Adrenal gland (tissue), 9 donors: ENCODE measurements at regions not wholly inside any gene's neighbourhood (a gene's known extent, or its start where the extent isn't known, plus 50 kb on each side); places are given as distances from the start of the nearest gene placed in this dataset.

ENCODE experiments used
- DNase-seq, 7 donors: peaks; one replicate each; pipeline ENCODE4 v3.0.0-alpha.2; 2019 to 2020
- H3K27ac ChIP-seq, 5 donors: fragments of 200-600 bp; sonication (generic) in 4 of 5; 1 replicate in 3 of 5; 2 replicates in 2 of 5; pipeline versions ENCODE4 v1.5.1 to v1.8.0; 2016 to 2020; ENCODE audit warnings: mild to moderate bottlenecking in 1 of 5
- H3K27me3 ChIP-seq: fragments of 200-600 bp; 2 replicates; pipeline ENCODE4 v1.8.0; 2021
- H3K36me3 ChIP-seq, 2 donors: fragments of 200-600 bp; replicated peaks in 1 of 2; 1 replicate in 1 of 2; 2 replicates in 1 of 2; pipeline versions ENCODE4 v1.5.1 to v1.8.0; 2018 to 2022
- H3K4me1 ChIP-seq, 2 donors: fragments of 200-600 bp; replicated peaks in 1 of 2; 1 replicate in 1 of 2; 2 replicates in 1 of 2; pipeline versions ENCODE4 v1.5.1 to v1.8.0; 2018 to 2021
- H3K4me3 ChIP-seq, 4 donors: fragments of 200-600 bp; sonication (generic) in 3 of 4; one replicate each; pipeline ENCODE4 v1.5.1; 2016 to 2018
- H3K9me3 ChIP-seq, 3 donors: fragments of 200-600 bp; sonication (generic) in 1 of 3; replicated peaks in 1 of 3; 1 replicate in 2 of 3; 2 replicates in 1 of 3; pipeline versions ENCODE4 v1.5.1 to v1.8.0; 2016 to 2021
- POLR2A ChIP-seq, 2 donors: fragments of 450-650 bp; IDR thresholded peaks; one replicate each; pipeline ENCODE4 v1.6.1; 2017; ENCODE audit warnings: antibody characterized with exemption in 2 of 2, mild to moderate bottlenecking in 2 of 2, moderate library complexity in 1 of 2
- WGBS, 4 donors: extraction: QIAGEN DNeasy Blood & Tissue Kit in 2 of 4; methylation state at CpG; one replicate each; pipeline versions ENCODE4 v1.1.5 to v1.1.7; 2013 to 2017; 5-methylcytosine and 5-hydroxymethylcytosine counted together
- intact Hi-C, 2 donors: fragments of 100-400 bp; cut with DNase I; formaldehyde crosslinking; loops; one replicate each; pipeline versions ENCODE4 v1.14.1 to v1.15.0; 2022 to 2023
- TF ChIP-seq, protein P1 (sequence below), 6 experiments: fragments of 450-650 bp in 4 of 6; fragments of 200-600 bp in 2 of 6; sonication (generic) in 1 of 6; IDR thresholded peaks; 1 replicate in 5 of 6; 2 replicates in 1 of 6; pipeline versions ENCODE4 v1.5.1 to v1.8.0; 2016 to 2021; ENCODE audit warnings: antibody characterized with exemption in 6 of 6, mild to moderate bottlenecking in 2 of 6, moderate library complexity in 1 of 6
- donor health status: healthy with polysubstance abuse.
- donor health status: Bipolar disorder and iron deficiency.
- donor health status: DM: yes; HTN: yes; CAD: no.
- donor health status: DM: no; HTN: no; CAD: no.
- donor health status: DM: no; HTN: no; CAD: no.

DNA sequence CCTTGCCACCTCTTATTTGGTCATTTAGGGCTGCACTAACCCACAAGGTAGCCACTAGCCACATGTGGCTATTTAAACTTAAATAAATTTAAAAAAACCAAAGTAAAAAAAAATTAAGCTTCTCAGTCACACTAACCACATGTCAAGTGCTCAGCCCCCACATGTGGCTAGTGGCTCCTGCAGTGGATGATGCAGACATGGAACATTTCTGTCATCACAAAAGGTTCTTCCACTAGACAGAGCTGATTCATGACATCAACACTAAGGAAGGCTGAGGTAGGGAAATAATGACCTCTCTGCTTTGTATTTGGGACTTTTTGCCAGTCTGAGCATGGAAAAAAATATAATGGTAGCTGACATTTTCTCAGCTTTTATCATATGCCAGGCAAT, 173.0 kb upstream of the FERMT1 start:
- TF ChIP-seq, protein P1, sequence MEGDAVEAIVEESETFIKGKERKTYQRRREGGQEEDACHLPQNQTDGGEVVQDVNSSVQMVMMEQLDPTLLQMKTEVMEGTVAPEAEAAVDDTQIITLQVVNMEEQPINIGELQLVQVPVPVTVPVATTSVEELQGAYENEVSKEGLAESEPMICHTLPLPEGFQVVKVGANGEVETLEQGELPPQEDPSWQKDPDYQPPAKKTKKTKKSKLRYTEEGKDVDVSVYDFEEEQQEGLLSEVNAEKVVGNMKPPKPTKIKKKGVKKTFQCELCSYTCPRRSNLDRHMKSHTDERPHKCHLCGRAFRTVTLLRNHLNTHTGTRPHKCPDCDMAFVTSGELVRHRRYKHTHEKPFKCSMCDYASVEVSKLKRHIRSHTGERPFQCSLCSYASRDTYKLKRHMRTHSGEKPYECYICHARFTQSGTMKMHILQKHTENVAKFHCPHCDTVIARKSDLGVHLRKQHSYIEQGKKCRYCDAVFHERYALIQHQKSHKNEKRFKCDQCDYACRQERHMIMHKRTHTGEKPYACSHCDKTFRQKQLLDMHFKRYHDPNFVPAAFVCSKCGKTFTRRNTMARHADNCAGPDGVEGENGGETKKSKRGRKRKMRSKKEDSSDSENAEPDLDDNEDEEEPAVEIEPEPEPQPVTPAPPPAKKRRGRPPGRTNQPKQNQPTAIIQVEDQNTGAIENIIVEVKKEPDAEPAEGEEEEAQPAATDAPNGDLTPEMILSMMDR (IDR thresholded peaks at IDR 0.05), result no peak
- TF ChIP-seq POLR2A (IDR thresholded peaks at IDR 0.05), result no peak
- Histone ChIP-seq H3K36me3 (no peaks in the 10 kb centered on the region), H3K27ac (no peak overlapping the region), H3K27me3 (no peaks in the 10 kb centered on the region), H3K4me1 (no peaks in the 10 kb centered on the region), H3K9me3 (no peaks in the 10 kb centered on the region), H3K4me3 (no peak overlapping the region)
- DNase-seq, result no peak
- intact Hi-C loops, result no loop called here

DNA sequence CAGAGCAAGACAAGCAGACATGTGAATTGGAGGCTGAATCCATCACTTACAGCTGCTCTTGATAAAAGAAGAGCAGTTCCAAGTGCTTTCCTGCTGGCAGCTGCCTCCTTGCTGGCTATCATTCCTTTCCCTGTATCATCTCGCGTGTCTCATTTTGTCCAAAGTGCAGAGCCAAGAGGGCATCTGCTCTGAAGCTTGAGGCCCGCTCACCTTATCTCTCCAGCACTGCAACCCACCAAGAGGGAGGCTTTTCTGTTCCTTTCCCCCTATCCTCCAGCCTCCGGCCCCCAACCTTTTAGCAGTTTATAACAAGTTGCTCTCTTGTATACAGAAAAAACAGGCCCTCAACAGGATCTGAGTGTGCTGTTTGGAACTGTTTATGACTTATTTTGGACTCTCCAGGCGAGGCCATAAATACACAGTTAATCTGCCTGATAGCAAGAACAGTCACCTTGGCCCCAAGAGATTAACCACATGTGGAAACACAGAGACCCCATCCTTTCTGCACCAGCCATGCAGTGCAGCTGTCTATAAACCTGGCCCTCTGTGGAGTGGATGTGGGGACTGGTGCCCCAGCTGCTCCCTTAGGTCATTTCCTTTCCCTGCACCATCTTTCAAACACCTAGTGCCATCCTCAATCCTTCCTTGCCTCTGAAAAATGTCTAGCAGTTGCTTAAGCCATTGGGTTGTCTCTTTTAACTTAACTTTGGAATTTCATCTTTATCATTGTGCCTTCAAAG, 172.5 kb upstream of the FERMT1 start:
- intact Hi-C loops, result no loop called here
- H3K36me3 ChIP-seq, result no peaks in the 10 kb centered on the region
- no peak overlapping the region for H3K4me3 ChIP-seq
- no peak overlapping the region for H3K27ac ChIP-seq
- 68 to 73% (median 72%) methylated on average over 5 of the region's 5 CpGs for WGBS, 4 donors
- H3K27me3 ChIP-seq, result no peaks in the 10 kb centered on the region
- no peak for TF ChIP-seq POLR2A (IDR thresholded peaks at IDR 0.05)
- TF ChIP-seq, protein P1 (IDR thresholded peaks at IDR 0.05), result no peak
- H3K9me3 ChIP-seq, result no peaks in the 10 kb centered on the region
- DNase-seq, result no peak
- H3K4me1 ChIP-seq, result no peaks in the 10 kb centered on the region

DNA sequence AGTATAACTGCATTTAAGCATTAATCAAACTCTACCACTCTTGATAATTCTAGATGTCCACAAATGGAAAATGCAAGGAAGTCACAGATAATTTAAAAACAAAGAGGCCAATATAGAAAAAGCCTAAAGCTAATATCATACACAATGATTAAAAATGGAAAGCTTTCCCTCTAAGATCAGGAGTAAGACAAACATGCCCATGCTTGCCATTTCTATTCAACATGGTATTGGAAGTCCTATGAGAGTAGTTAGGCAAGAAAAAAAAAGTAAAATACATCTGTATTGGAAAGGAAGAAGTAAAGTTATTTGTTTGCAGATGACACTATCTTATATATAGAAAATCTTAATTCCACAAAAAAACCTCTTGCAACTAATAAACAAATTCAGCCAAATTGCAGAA, 164.6 kb upstream of the FERMT1 start:
- no peak overlapping the region for H3K27ac ChIP-seq
- H3K36me3 ChIP-seq, result no peaks in the 10 kb centered on the region
- TF ChIP-seq POLR2A (IDR thresholded peaks at IDR 0.05), result no peak
- TF ChIP-seq, protein P1 (IDR thresholded peaks at IDR 0.05), result no peak
- no peaks in the 10 kb centered on the region for H3K4me1 ChIP-seq
- DNase-seq, result no peak
- H3K9me3 ChIP-seq, result peaks cover 0 to 4% (median 0%) of the 10 kb centered on the region in 3 donors
- H3K27me3 ChIP-seq, result no peaks in the 10 kb centered on the region
- intact Hi-C loops, result no loop called here
- no peak overlapping the region for H3K4me3 ChIP-seq

DNA sequence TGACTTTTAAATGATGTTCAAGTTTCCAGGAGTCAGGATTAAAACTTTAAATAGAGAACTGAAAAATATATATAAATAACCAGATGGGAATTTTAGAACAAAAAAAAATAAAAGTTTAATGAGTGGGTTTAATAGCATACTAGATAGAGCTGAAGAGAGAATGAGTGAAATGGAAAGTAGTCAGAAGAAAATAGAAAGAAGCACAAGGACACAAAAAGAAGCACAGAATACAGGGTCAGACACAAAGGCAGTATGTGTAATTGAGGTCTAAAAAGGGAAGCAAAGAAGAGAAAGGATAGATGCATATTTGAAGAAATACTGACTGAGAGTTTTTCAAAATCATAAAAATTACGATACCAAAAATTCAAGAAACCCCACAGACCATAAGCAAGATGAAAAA, 159.8 kb upstream of the FERMT1 start:
- Histone ChIP-seq H3K36me3 (no peaks in the 10 kb centered on the region), H3K4me3 (no peak overlapping the region), H3K9me3 (peaks cover 0 to 4% (median 0%) of the 10 kb centered on the region in 3 donors), H3K4me1 (no peaks in the 10 kb centered on the region), H3K27ac (no peak overlapping the region), H3K27me3 (peaks cover 3% of the 10 kb centered on the region)
- intact Hi-C loops, result no loop called here
- WGBS, 4 donors, result 89 to 94% (median 92%) methylated on average over 1 of the region's 1 CpG
- DNase-seq, result no peak
- TF ChIP-seq POLR2A (IDR thresholded peaks at IDR 0.05), result no peak
- TF ChIP-seq, protein P1 (IDR thresholded peaks at IDR 0.05), result no peak
